GM12891 (cell line): ENCODE measurements at regions not wholly inside any gene's neighbourhood (a gene's known extent, or its start where the extent isn't known, plus 50 kb on each side); places are given as distances from the start of the nearest gene placed in this dataset.
"Not testable (repeated sequence)": the region's sequence is repeated elsewhere in the genome, so short reads cannot be mapped to it uniquely, and the experiment has no call there.

Experiments
- DNase-seq: peaks from one replicate; pipeline ENCODE4 v3.0.0; 2011; ENCODE audit warnings: low spot score; ENCODE audit not compliant: insufficient read length
- FAIRE-seq: peaks from 2 replicates; lab custom pipeline; 2011; peaks lifted over from hg19 to GRCh38; lab: Jason Lieb, UNC
- PAX5 ChIP-seq: IDR thresholded peaks from 2 replicates; pipeline ENCODE4 v1.6.1; 2011; ENCODE audit warnings: low read length, moderate library complexity, mild to moderate bottlenecking; ENCODE audit not compliant: insufficient read depth, severe bottlenecking
- POLR2A ChIP-seq: IDR thresholded peaks from 2 replicates; pipeline ENCODE4 v1.6.1; 2011; ENCODE audit warnings: low read depth, low read length, control low read depth
- POLR2AphosphoS5 ChIP-seq: IDR thresholded peaks from 2 replicates; pipeline ENCODE4 v1.6.1; 2011; ENCODE audit warnings: low read depth, low read length, control low read depth
- POU2F2 ChIP-seq: IDR thresholded peaks from 2 replicates; pipeline ENCODE4 v1.6.1; 2011; ENCODE audit warnings: low read depth, mild to moderate bottlenecking, control low read depth, low read length, moderate library complexity
- SPI1 ChIP-seq: IDR thresholded peaks from 2 replicates; pipeline ENCODE4 v1.6.1; 2011; ENCODE audit warnings: low read depth, low read length, control low read depth
- TAF1 ChIP-seq: IDR thresholded peaks from 2 replicates; pipeline ENCODE4 v1.6.1; 2011; ENCODE audit warnings: low read depth, low read length, control low read depth

DNA sequence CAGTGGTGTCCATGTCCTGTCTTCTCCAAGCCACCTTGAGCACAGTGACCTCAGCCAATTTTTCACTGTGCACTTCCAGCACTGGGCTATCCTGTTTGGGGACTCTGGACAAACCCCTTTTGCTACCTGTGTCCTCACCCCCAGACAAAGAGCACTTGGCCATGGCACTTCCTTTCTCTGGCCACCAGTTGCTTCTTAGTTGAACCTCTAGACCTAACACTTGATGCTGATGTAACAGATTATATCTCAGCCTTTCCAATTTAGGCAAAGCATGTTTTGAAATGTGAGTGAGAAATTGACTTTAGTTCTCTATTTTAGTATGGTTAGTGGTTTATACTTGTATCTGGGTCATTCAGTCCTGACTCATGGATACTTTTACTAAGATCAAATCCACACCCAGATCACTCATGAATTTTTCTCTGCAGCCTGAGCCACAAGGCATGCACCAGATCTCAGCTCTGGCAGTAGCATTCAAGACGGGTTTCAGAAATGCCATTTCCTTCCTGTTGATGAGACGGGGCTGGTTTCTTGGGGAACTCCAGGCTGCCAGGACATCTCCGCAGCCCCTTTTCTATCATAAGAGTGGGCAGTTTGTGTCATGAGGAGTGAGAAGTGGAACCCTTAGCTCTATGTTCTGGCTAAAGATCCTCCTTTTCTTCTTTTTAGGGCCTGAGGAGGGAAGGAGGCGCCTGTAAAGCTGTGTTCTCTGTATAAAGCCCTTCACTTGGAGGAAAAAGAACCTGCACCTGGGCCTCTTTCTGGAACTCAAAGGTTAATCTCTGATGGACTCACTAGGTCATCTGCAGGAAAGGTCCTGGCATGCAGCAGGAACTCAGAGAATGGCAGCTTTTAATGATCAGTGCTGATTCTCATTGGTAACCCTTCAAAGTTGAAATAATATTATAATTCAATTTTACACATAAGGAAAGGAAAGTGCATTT is 185.6 kb upstream of the TENM4 start:
- DNase-seq (no peak), FAIRE-seq (no peak)
- no peak for TF ChIP-seq POLR2A
- no peak for TF ChIP-seq POLR2AphosphoS5
- TF ChIP-seq PAX5 = no peak
- no peak for TF ChIP-seq SPI1
- no peak for TF ChIP-seq TAF1
- TF ChIP-seq POU2F2 = no peak

DNA sequence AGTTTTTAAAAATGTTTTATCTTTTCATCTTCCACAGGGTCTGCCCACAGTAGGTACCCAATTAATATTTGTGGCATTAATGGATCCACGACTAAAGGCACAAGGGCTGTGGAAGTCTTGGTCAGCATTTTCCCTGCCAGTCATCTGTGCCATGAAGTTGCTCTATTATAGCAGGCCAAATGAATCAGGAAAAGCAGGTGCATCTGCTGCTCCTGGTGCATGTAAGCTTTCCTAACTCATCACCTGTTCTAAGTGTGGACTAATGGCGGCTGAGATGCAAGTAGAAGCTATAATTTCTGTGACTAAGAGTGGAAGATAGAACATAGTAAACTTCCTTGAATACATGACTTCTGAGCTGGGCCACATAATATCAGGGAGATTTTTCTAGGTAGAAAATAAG is 182.5 kb upstream of the TENM4 start:
- TF ChIP-seq POLR2AphosphoS5 (no peak), SPI1 (no peak), TAF1 (no peak)
- FAIRE-seq = no peak

DNA sequence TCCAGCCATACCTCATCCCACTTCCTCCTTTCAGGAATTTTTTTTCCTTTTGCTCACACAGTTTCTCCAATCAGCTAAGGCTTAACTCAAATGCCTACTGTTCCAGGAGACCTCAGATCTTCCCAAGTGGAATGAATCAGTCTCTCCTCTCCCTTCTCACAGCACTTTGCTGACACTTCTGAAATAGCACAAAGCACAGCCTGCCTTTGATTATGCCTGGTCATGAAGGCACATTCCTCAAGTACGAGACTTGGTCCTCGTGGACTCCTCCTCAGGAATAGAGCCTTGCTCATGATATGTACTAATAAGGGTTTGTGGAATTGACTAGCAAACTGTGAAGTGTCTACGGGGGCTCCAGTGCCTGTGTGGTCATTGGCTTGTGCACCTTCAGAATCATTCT is 176.7 kb upstream of the TENM4 start:
- TF ChIP-seq SPI1 (no peak), POLR2A (no peak), POLR2AphosphoS5 (no peak)
- DNase-seq (no peak), FAIRE-seq (no peak)

More for the DNA sequence above, 182.5 kb upstream of the TENM4 start:
- DNase-seq = no peak

DNA sequence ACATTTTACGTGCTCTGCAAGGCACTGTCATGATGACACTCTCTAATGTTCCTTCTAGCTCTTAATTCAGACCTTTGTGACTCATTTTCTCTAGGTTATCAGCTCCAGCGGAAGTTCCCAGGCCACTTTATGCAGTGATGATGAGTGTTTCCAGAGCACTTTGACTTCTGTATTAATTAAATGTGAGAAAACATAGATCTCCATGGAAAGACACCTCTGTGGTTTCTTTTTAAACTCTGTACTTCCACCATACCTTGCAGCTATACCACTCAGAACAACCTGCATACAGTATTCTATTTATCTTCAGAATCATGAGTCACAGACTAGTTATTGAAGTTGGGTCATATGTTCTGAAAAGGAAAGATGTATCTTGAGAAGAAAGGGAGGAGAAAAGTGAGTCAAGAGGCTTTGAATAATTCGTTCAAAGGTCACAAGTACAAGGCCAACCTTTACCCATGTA is 175.6 kb upstream of the TENM4 start:
- no peak for TF ChIP-seq TAF1
- TF ChIP-seq POLR2A = no peak
- no peak for TF ChIP-seq POLR2AphosphoS5
- TF ChIP-seq PAX5 = no peak
- no peak for TF ChIP-seq POU2F2
- FAIRE-seq (no peak), DNase-seq (no peak)

DNA sequence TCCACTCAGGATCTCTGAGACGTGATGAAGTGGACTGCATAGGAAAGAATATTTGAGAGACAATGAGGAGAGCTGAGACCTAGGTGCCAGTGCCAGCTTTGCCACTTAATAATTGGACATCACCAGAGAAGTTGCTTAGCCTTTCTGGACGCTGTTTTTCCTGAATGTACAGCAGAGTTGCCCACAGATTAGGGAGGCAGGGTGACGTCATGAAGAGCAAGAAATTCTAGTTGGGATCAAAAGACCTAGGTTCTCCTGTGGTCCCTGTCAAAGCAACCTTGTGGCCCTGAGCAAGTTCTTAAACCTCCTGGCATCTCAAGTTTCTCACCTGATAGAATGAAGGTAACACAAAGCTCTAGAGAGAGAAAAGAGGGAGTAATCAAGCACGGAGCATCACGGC is 174.6 kb upstream of the TENM4 start:
- DNase-seq = no peak
- no peak for TF ChIP-seq POU2F2
- TF ChIP-seq POLR2A = no peak
- TF ChIP-seq POLR2AphosphoS5 = no peak
- FAIRE-seq = no peak

DNA sequence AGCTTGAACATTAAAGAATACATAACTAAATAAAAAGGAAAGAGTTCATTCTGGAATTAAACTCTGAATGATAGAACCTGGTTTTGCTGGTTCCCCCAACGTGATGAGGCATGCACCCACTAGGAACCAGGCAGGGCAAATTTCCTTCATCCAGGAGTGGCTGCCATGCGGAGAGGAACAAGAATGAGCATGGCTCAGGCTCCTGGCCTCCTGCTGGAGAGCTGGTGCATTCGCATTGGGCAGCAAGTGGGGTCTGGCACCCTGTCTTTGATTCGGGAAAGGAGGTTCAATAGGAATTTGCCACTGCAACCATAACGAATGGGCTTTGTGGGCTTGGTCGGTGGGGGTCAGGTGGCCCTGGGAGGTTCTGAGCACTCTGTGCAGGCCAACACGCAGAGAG is 169.8 kb upstream of the TENM4 start:
- no peak for FAIRE-seq
- no peak for DNase-seq
- TF ChIP-seq POLR2AphosphoS5 (no peak), PAX5 (no peak), TAF1 (no peak), SPI1 (no peak)

DNA sequence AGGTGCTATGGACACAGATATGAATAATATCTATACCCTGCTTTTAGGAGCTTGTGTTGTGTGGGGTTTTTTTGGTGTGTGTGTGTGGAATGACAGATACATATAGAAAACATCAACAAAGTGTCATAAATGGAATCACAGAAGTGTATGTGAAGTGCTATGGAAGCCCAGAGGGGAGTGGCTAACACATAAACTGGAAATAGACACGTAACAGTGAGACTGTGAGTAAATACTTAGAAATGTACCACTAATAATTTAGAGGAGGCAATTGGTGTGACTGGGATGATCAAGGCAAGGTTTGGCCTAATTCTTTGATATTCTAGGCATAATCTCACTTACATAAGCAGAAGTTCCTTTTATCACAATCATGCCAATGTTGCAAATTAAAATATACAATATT is 169.3 kb upstream of the TENM4 start:
- FAIRE-seq = no peak
- no peak for DNase-seq
- no peak for TF ChIP-seq TAF1
- no peak for TF ChIP-seq PAX5
- TF ChIP-seq POU2F2 = no peak
- no peak for TF ChIP-seq POLR2AphosphoS5
- no peak for TF ChIP-seq POLR2A
- no peak for TF ChIP-seq SPI1

DNA sequence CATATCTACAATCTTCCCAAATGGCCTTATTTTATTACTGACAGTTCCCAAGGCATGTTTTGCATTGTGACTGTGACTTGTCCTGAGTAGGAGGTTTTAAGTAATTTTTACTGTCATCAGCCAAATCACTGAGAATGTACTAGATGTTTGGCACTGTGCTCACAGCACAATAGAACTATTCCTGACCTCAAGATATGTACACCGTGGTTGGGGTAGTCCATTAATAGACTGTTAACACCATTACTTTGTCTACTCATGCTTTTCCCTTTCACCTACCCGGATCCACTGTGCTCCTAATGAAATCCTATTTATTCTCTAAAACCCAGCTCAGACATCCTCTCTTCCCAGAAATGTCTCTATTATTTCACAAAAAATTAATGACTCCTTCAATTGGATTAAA is 168.7 kb upstream of the TENM4 start:
- TF ChIP-seq TAF1 (no peak), SPI1 (no peak), POLR2A (no peak), POLR2AphosphoS5 (no peak)
- FAIRE-seq (no peak), DNase-seq (no peak)

DNA sequence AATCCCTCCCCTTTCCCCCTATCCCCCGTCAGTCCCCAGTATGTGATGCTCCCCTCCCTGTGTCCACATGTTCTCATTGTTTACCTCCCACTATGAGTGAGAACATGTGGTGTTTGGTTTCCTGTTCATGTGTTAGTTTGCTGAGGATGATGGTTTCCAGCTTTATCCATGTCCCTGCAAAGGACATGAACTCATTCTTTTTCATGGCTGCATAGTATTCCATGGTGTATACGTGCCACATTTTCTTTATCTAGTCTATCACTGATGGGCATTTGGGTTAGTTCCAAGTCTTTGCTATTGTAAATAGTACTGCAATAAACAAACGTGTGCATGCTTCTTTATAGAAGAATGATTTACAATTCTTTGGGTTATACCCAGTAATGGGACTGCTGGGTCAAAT is 165.6 kb upstream of the TENM4 start:
- FAIRE-seq = not testable (repeated sequence)

DNA sequence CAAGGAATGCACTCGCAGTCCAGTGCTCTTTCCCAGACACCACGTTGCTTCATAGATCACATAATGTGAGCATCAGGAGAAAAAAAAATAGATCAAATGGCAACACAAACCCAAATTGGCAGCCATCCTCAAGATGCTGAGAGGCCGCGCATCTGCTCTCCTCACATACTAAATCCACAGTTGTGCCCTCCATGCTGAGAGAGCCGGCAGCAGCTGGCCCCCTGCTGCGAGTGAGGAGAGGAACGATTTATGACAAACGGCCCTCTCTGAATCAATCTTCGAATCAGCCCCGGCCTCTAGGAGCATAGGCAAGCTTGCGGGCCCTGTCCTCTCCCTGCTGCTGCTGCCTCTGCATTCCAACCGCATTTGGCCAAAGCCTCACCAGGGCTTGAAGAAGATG is 159.9 kb upstream of the TENM4 start:
- FAIRE-seq = no peak
- TF ChIP-seq TAF1 (no peak), POLR2A (no peak), SPI1 (no peak), PAX5 (no peak), POLR2AphosphoS5 (no peak), POU2F2 (no peak)

More for the DNA sequence above, 165.6 kb upstream of the TENM4 start:
- DNase-seq = not testable (repeated sequence)

DNA sequence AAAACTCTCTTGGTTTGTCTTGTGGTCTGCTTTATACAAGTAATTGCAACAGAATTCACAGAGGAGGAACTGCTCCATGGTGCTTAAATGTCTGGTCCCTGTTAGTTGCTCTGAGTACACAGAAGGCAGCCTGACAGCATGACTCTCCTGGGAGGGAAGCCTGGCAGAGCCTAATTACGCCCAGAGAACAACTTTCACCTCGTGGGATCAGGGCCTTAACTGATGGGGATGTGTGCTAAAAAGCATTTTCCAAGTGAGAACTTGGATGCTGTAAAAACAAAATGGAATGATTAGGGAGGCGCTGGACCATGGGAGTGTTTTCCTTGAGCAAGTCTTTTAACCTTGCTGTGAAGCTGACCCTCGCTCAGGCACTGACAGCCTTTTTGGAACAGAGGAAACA is 154.0 kb upstream of the TENM4 start:
- DNase-seq (no peak), FAIRE-seq (no peak)

More for the DNA sequence above, 159.9 kb upstream of the TENM4 start:
- DNase-seq = no peak

More for the DNA sequence above, 154.0 kb upstream of the TENM4 start:
- TF ChIP-seq SPI1 (no peak), TAF1 (no peak), POLR2AphosphoS5 (no peak), POLR2A (no peak)
